NCI-H524 treated with DMSO at 0.1 percent for 48 hours (cell line): ENCODE measurements at regions not wholly inside any gene's neighbourhood (a gene's known extent, or its start where the extent isn't known, plus 50 kb on each side); places are given as distances from the start of the nearest gene placed in this dataset.
"Not testable (repeated sequence)": the region's sequence is repeated elsewhere in the genome, so short reads cannot be mapped to it uniquely, and the experiment has no call there.

ENCODE experiments used
- DNase-seq: peaks from one replicate; lab custom pipeline; 2025; lab: John Stamatoyannopoulos, UW

GRCh38 chr3:103495186-103495585, 1060.4 kb downstream of the ZPLD1 start:
- no peak for DNase-seq

- no peak for DNase-seq
Measured at GRCh38 chr3:103499132-103499900, 1064.5 kb downstream of the ZPLD1 start.

- DNase-seq = no peak
Measured at GRCh38 chr3:103499967-103500366, 1065.2 kb downstream of the ZPLD1 start.

DNA sequence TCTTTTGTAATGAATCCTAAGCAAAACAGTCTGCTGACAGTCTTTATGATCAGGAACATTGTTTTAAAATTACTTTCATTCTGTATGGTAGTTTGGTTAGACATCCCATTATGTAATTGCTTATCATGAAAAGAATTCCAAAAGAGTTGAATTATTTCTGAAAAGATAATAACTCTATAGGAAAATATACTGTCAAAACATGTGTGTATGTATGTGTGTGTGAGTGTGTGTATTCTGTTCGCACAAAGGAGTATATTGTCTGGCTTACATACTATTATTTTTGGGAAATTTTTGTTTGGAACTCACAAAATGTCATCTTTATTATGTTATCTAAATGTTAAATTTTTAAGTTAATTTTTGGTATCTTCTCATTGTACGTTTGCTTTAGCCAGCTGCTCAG, 1075.9 kb downstream of the ZPLD1 start:
- DNase-seq = no peak

- no peak for DNase-seq
Measured at GRCh38 chr3:103511891-103512290, 1077.1 kb downstream of the ZPLD1 start.

GRCh38 chr3:103512595-103512994, 1077.8 kb downstream of the ZPLD1 start:
- DNase-seq = no peak

DNA sequence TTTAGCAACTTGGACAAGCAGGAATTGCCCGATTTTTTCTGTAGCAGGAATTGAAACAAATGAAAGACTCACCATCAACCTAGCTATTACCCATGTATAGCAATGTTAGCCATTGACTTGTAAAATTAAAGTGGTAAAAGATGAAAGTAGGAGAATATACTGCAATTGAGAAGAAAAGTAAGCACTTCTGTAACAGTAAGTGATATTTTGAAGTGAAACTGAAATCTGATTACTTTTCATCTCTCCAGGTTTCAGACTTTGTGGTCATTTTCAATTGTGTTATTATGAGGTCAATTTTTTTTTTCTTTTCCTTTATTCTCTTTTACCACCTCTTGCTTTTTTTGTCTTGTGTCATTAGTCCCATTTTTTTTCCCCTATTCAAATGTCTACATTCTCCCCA, 1078.2 kb downstream of the ZPLD1 start:
- DNase-seq = no peak

- DNase-seq = no peak
Measured at GRCh38 chr3:103515116-103515515, 1080.3 kb downstream of the ZPLD1 start.

DNA sequence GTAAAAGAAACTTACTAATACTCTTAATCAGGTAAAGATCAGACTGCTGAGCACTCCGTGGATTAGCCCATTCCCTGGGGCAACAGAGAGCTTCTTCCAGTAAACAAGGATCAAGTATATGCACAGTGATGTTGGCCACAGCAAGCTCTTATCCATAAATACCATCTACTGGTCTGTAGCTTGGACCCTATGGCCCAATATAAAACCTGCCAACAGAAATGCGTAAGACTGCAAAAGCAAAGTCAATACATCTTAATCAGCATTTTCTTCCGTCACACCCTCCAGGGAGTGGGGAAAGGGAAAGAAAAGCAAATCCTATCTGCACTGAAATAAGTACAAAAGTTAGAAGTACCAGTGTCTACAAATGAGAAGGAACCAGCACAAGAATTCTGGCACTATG, 1082.1 kb downstream of the ZPLD1 start:
- no peak for DNase-seq

GRCh38 chr3:103531327-103531726, 1096.5 kb downstream of the ZPLD1 start:
- not testable (repeated sequence) for DNase-seq

DNA sequence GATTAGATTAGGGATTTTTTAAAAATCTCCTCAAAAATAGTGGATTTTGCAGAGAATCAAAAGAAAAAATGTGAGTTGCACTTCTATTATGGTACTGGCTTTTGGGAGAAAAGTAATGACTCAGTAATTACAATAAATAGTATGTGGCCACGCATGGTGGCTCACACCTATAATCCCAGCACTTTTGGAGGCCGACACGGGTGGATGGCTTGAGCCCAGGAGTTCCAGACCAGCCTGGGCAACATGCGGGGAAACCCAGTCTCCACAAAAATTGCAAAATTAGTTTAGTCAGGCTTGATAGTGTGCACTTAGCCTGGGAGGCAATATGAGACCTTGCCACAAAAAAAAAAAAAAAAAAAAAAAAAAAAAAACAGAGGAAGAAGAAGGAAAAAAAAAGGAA, 1098.2 kb downstream of the ZPLD1 start:
- no peak for DNase-seq

DNA sequence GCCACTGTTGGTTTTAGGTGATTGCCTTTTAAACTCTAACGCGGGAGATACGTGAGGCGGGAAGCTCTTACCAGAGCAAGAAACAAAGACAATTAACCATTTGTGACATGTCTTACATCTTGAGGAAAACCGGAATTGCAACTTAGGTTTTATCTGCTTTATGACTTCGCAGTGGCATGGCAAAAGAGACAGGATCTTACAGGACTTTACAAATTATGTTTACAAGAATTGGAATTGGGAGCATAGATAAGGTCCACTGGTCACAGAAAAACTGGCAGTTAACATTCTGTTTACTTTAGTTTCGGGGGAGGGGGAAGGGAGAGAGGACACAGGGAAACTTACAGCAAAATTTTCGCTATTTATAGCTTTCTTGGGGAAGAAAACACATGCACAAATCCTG, 1119.6 kb downstream of the ZPLD1 start:
- DNase-seq = no peak

DNA sequence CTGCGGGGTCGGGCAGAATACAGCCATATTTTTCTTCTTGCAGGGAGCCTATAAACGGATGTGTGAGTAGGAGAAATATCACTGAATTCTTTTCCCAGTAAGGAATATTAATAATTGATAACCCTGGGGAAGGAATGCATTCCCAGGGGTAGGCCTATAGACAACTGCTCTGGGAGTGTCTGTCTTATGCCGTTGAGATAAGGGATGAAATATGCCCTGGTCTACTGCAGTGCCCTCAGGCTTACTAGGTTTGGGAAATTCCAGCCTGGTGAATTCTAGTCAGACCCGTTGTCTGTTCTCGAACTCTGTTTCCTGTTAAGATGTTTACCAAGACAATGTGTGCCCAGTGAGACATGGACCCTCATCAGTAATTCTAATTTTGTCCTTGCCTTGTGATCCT, 1129.3 kb downstream of the ZPLD1 start:
- not testable (repeated sequence) for DNase-seq

GRCh38 chr3:103585809-103586208, 1151.0 kb downstream of the ZPLD1 start:
- DNase-seq = no peak

DNA sequence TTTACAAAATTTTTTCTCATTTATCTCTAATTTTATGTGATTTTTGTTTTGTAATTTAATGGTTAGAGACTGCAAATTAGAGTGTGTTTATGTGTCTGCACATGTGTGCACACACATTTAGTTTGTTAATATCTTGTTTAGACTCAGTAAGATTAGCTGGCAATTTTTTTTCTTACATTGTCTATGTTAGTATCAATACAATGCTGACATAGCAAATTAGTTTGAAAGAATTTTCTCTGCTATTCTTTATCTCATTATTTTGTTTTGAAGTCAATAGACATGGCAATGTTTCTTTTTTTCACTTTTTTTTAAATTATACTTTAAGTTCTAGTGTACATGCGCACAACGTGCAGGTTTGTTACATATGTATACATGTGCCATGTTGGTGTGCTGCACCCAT, 1155.0 kb downstream of the ZPLD1 start:
- no peak for DNase-seq

- DNase-seq = no peak
Measured at GRCh38 chr3:103600844-103601243, 1166.0 kb downstream of the ZPLD1 start.

DNA sequence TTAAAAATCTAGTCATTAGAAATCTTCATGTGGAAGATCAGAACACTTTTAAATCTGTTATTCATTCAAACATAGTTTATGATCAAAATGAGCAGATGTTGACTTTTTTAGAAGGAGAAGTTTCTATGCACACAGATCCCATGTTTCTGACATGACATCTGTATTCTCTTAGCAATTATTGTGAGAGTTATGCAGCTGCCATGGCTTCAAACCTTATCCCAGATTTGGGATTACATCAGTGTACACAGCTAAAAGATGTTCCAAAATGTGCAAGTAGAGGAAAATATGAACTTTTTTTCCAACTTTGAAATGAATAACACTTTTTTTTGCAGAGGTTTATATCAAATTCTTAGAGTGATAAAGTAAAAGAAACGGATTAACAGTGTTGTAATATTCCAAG, 1166.9 kb downstream of the ZPLD1 start:
- DNase-seq = no peak

GRCh38 chr3:103609472-103609871, 1174.7 kb downstream of the ZPLD1 start:
- no peak for DNase-seq

GRCh38 chr3:103613397-103614156, 1178.8 kb downstream of the ZPLD1 start:
- DNase-seq = no peak

DNA sequence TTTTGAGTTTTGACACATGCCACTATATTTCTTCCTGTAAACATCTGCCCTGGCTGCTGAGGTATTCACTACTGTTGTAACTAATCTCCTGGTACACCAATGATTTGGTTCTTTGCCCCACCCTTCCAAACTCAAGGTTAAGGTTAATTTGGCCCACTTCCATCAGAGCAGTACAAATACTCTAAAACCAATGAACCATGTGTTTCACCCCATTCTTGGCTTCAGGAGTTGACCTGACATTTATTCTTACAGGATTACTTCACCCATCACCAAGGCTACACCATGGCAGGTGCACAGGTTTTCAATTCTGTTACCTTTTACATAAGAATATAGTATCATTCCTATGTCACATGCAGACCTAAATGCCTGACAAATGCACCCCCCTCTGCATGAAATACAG, 1179.9 kb downstream of the ZPLD1 start:
- no peak for DNase-seq

DNA sequence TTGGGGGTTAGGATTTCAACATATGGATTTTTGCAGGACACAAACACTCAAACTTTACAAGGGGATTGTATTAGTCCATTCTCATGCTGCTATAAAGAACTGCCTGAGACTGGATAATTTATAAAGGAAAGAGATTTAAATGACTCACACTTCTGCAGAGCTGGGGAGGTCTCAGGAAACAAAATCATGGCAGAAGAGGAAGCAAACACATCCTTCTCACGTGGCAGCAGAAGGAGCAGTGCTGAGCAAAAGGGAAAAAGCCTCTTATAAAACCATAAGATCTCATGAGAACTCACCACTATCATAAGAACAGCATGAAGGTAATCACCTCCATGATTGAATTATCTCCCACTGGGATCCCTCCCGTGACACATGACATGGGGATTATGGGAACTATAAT, 1183.1 kb downstream of the ZPLD1 start:
- no peak for DNase-seq

DNA sequence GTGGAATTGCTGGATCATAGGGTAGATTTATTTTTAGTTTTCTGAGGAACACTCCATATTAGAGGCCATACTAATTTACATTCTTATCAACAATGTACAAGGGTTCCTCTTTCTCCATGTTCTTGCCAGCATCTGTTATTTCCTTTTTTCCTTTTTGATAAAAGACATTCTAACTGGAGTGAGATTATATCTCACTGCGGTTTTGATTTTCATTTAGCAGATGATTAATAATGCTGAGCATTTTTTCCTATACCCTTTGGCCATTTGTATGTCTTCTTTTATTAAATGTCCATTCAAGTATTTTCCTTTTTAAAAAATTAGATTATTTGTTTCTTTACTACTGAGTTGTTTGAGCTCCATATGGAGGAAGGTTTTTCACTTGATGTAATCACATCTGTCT, 1189.5 kb downstream of the ZPLD1 start:
- DNase-seq = no peak

DNA sequence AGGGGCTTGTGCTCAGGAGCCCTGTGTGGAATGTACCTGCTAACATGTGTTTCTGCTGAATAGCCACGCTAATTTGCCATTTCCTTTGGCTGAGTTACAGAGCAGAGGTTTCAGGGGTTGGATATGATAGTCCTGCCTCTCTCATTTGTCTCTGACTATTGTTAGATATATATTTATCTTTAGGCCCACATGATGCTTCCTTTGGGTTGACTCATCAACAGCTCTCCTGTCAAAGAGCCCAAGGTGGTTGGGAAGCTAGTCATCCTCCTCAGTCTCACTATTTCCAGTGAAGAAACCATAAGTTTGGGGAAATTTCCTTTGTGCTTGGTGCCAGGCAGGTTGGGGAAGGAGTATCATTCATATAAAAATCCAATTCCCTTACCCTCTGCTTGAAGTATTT, 1194.6 kb downstream of the ZPLD1 start:
- DNase-seq = no peak

- DNase-seq = peak; percentile 89
Measured at GRCh38 chr3:103644450-103644849, 1209.6 kb downstream of the ZPLD1 start.
